OCI-LY3 (cell line): ENCODE measurements at regions not wholly inside any gene's neighbourhood (a gene's known extent, or its start where the extent isn't known, plus 50 kb on each side); places are given as distances from the start of the nearest gene placed in this dataset.

Source experiments
- H2AFZ ChIP-seq: fragments of 200-600, 300-600 bp; shearing (Covaris generic); 2 replicates; pipeline ENCODE4 v1.6.0; 2014; ENCODE audit warnings: antibody characterized with exemption, low read depth, low read length
- H3K27ac ChIP-seq: fragments of 200-600, 300-600 bp; sonication (generic); 2 replicates; pipeline ENCODE4 v1.5.1; 2014; ENCODE audit warnings: mild to moderate bottlenecking, low read length, moderate library complexity, mixed read lengths
- H3K27me3 ChIP-seq: fragments of 200-600, 300-600 bp; sonication (generic); 2 replicates; pipeline ENCODE4 v1.6.1; 2014; ENCODE audit warnings: low read depth, low read length, mixed read lengths
- H3K36me3 ChIP-seq: fragments of 200-600, 300-600 bp; sonication (generic); replicated peaks from 2 replicates; pipeline ENCODE3; 2014; ENCODE audit warnings: low read depth, low read length, mixed read lengths
- H3K4me1 ChIP-seq: fragments of 300-600, 200-600 bp; sonication (generic); 2 replicates; pipeline ENCODE4 v1.6.1; 2014; ENCODE audit warnings: low read length, mixed read lengths
- H3K4me2 ChIP-seq: fragments of 200-600, 300-600 bp; sonication (generic); 2 replicates; pipeline ENCODE4 v1.6.1; 2014; ENCODE audit warnings: low read length, mixed read lengths
- H3K4me3 ChIP-seq: fragments of 300-600, 200-600 bp; sonication (generic); 2 replicates; pipeline ENCODE4 v1.5.1; 2014; ENCODE audit warnings: antibody characterized with exemption, mild to moderate bottlenecking, low read length, moderate library complexity
- H3K79me2 ChIP-seq: fragments of 300-600, 200-600 bp; shearing (Covaris generic); 2 replicates; pipeline ENCODE4 v1.6.1; 2014; ENCODE audit warnings: mild to moderate bottlenecking, low read length, mixed read lengths
- H3K9ac ChIP-seq: fragments of 300-600, 200-600 bp; shearing (Covaris generic); 2 replicates; pipeline ENCODE4 v1.6.0; 2014; ENCODE audit warnings: mild to moderate bottlenecking, low read length, moderate library complexity
- H3K9me3 ChIP-seq: fragments of 200-600, 300-600 bp; shearing (Covaris generic); 2 replicates; pipeline ENCODE4 v1.6.1; 2014; ENCODE audit warnings: low read length, mixed read lengths; ENCODE audit not compliant: insufficient read depth
- H4K20me1 ChIP-seq: fragments of 200-600, 300-600 bp; sonication (generic); 2 replicates; pipeline ENCODE4 v1.6.1; 2016; ENCODE audit warnings: low read length, mixed read lengths; ENCODE audit not compliant: insufficient read depth
- CTCF ChIP-seq: fragments of 200-600, 300-600 bp; sonication (generic); IDR thresholded peaks from 2 replicates; pipeline ENCODE4 v1.5.1; 2014; ENCODE audit warnings: antibody characterized with exemption, low read length, low read depth
- EZH2phosphoT487 ChIP-seq: fragments of 200-600 bp; shearing (Covaris generic); IDR thresholded peaks from 2 replicates; pipeline ENCODE4 v1.6.1; 2018; ENCODE audit warnings: antibody characterized with exemption, mixed run types, low read depth

GRCh38 chr17:34853924-34854323 is 107.3 kb downstream of the CCT6B start:
- no peak overlapping the region for H3K27ac ChIP-seq
- peaks cover 25% of the 10 kb centered on the region; the same call in 1 of the 2 replicates for H3K27me3 ChIP-seq
- no peaks in the 10 kb centered on the region for H4K20me1 ChIP-seq
- no peaks in the 10 kb centered on the region for H3K79me2 ChIP-seq
- H3K9me3 ChIP-seq: no peaks in the 10 kb centered on the region
- no peaks in the 10 kb centered on the region for H3K36me3 ChIP-seq
- no peak overlapping the region for H3K4me3 ChIP-seq
- no peak overlapping the region for H2AFZ ChIP-seq
- H3K4me2 ChIP-seq: no peak overlapping the region
- H3K4me1 ChIP-seq: no peaks in the 10 kb centered on the region
- H3K9ac ChIP-seq: no peak overlapping the region
- TF ChIP-seq CTCF: no peak

- no peak overlapping the region for H2AFZ ChIP-seq
- no peaks in the 10 kb centered on the region for H3K79me2 ChIP-seq
- no peaks in the 10 kb centered on the region for H3K4me1 ChIP-seq
- TF ChIP-seq EZH2phosphoT487: no peak
- no peak for TF ChIP-seq CTCF
- no peaks in the 10 kb centered on the region for H3K36me3 ChIP-seq
- H4K20me1 ChIP-seq: no peaks in the 10 kb centered on the region
- H3K27ac ChIP-seq: no peak overlapping the region
- no peak overlapping the region for H3K4me2 ChIP-seq
- peaks cover 14% of the 10 kb centered on the region for H3K27me3 ChIP-seq
- no peak overlapping the region for H3K9ac ChIP-seq
- H3K9me3 ChIP-seq: no peaks in the 10 kb centered on the region
- H3K4me3 ChIP-seq: no peak overlapping the region
Measured at GRCh38 chr17:34852614-34853013, 108.6 kb downstream of the CCT6B start.

GRCh38 chr17:34851961-34852540 is 109.2 kb downstream of the CCT6B start:
- Histone ChIP-seq H3K4me3 (no peak overlapping the region), H3K4me2 (no peak overlapping the region)

GRCh38 chr17:34850964-34851363 is 110.3 kb downstream of the CCT6B start:
- Histone ChIP-seq H3K36me3 (no peaks in the 10 kb centered on the region), H3K4me2 (no peak overlapping the region), H3K9me3 (no peaks in the 10 kb centered on the region), H3K27me3 (peaks cover 20% of the 10 kb centered on the region), H4K20me1 (no peaks in the 10 kb centered on the region), H3K4me3 (no peak overlapping the region), H3K4me1 (no peaks in the 10 kb centered on the region), H3K9ac (no peak overlapping the region), H3K79me2 (no peaks in the 10 kb centered on the region), H3K27ac (no peak overlapping the region), H2AFZ (no peak overlapping the region)
- TF ChIP-seq EZH2phosphoT487: no peak
- TF ChIP-seq CTCF: no peak

More at GRCh38 chr17:34851961-34852540, 109.2 kb downstream of the CCT6B start:
- Histone ChIP-seq H3K4me1 (no peaks in the 10 kb centered on the region), H3K79me2 (no peaks in the 10 kb centered on the region), H3K27ac (no peak overlapping the region), H2AFZ (no peak overlapping the region), H3K9ac (no peak overlapping the region), H3K36me3 (no peaks in the 10 kb centered on the region), H4K20me1 (no peaks in the 10 kb centered on the region), H3K27me3 (peaks cover 13% of the 10 kb centered on the region), H3K9me3 (no peaks in the 10 kb centered on the region)
- TF ChIP-seq EZH2phosphoT487 (no peak), CTCF (no peak)
